ENCODE measurements at regions not wholly inside any gene's neighbourhood (a gene's known extent, or its start where the extent isn't known, plus 50 kb on each side); places are given as distances from the start of the nearest gene placed in this dataset.

- no peak for TF ChIP-seq CTCF (IDR thresholded peaks at IDR 0.05; ENCODE audit: low read depth, low read length)
- no peak for TF ChIP-seq EZH2phosphoT487 (IDR thresholded peaks at IDR 0.05; ENCODE audit: low read depth)
Measured at GRCh38 chr11:112382561-112382960, 121.9 kb upstream of the PLET1 start.

Data from OCI-LY3 (cell line).